Mucosa of descending colon (tissue), 3 donors: ENCODE measurements at regions not wholly inside any gene's neighbourhood (a gene's known extent, or its start where the extent isn't known, plus 50 kb on each side); places are given as distances from the start of the nearest gene placed in this dataset.
"Not testable (repeated sequence)": the region's sequence is repeated elsewhere in the genome, so short reads cannot be mapped to it uniquely, and the experiment has no call there.

ENCODE experiments used
- ATAC-seq: fragments of 200-7000 bp; cut with Tn5 transposase; one replicate; pipeline ENCODE4 v1.9.1; 2020; ENCODE audit warnings: mild to moderate bottlenecking, moderate library complexity
- DNase-seq, 3 donors: peaks; one replicate each; pipeline ENCODE4 v3.0.0-alpha.2; 2020
- H3K36me3 ChIP-seq: fragments of 200-600 bp; one replicate; pipeline ENCODE4 v1.8.0; 2021; ENCODE audit warnings: low read depth, mild to moderate bottlenecking
- H3K4me1 ChIP-seq: fragments of 200-600 bp; one replicate; pipeline ENCODE4 v1.8.0; 2021; ENCODE audit warnings: low read depth, mild to moderate bottlenecking
- H3K4me3 ChIP-seq: fragments of 200-600 bp; one replicate; pipeline ENCODE4 v1.8.0; 2021; ENCODE audit warnings: mild to moderate bottlenecking
- H3K9me3 ChIP-seq: fragments of 200-600 bp; one replicate; pipeline ENCODE4 v1.8.0; 2021; ENCODE audit warnings: mild to moderate bottlenecking
- CTCF ChIP-seq: fragments of 200-600 bp; IDR thresholded peaks from one replicate; pipeline ENCODE4 v1.8.0; 2022; ENCODE audit warnings: antibody characterized with exemption, mild to moderate bottlenecking
- intact Hi-C, 2 donors: fragments of 100-400 bp; cut with DNase I in 1 of 2; cut with micrococcal nuclease in 1 of 2; formaldehyde crosslinking; loops; one replicate each; pipeline versions ENCODE4 v1.11.0 to v1.11.1; 2022; cut with DNase I, micrococcal nuclease
- donor health status: DM: no; HTN: no; CAD: no; lungs with moderate emphysema.
- donor health status: DM: no; HTN: no; CAD: no.
- donor health status: DM: no; HTN: yes; CAD: no.

DNA sequence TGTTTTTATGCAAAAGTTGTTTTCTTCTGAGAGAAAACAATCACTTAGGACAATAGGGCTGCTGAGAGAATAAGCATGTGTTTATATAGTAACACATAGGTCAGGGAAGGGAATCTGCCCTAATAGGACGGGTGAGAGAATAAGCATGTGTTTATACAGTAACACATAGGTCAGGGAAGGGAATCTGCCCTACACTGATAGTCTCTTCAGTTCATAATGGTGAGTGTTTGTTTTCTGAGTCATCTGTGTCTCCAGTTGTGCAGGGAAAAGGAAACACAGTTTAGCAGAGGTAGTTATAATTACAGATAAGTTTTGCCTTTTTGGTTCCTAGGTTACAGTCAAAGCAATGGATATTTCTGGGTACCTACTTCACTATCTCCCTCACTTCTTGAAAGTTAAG, 252.3 kb upstream of the CA10 start:
- ATAC-seq (peak; percentile 69), DNase-seq (no peak)
- H3K9me3 ChIP-seq, result no peaks in the 10 kb centered on the region
- no peaks in the 10 kb centered on the region for H3K36me3 ChIP-seq
- intact Hi-C loops, result no loop called here
- TF ChIP-seq CTCF, result no peak
- H3K4me3 ChIP-seq, result no peak overlapping the region
- no peaks in the 10 kb centered on the region for H3K4me1 ChIP-seq

- ATAC-seq, H3K4me3 ChIP-seq, H3K36me3 ChIP-seq, H3K9me3 ChIP-seq, H3K4me1 ChIP-seq, intact Hi-C loops: not testable (repeated sequence)
- peak in 2 of 3 donors; percentile 12 to 39 for DNase-seq
These were observed 250.7 kb upstream of the CA10 start for GRCh38 chr17:52409222-52409621.

- Histone ChIP-seq H3K4me1 (no peaks in the 10 kb centered on the region), H3K36me3 (no peaks in the 10 kb centered on the region), H3K9me3 (no peaks in the 10 kb centered on the region), H3K4me3 (no peak overlapping the region)
- DNase-seq (no peak), ATAC-seq (no peak)
- TF ChIP-seq CTCF, result no peak
- intact Hi-C loops, result no loop called here
These were observed 236.8 kb upstream of the CA10 start for GRCh38 chr17:52395308-52395707.

GRCh38 chr17:52390422-52390821, 231.9 kb upstream of the CA10 start:
- Histone ChIP-seq H3K36me3 (no peaks in the 10 kb centered on the region), H3K4me3 (no peak overlapping the region), H3K9me3 (no peaks in the 10 kb centered on the region), H3K4me1 (peaks cover 6% of the 10 kb centered on the region)
- ATAC-seq, result peak; percentile 58
- no peak for TF ChIP-seq CTCF
- no peak for DNase-seq
- intact Hi-C loops, result no loop called here

GRCh38 chr17:52389632-52390031, 231.1 kb upstream of the CA10 start:
- H3K4me1 ChIP-seq, result peaks cover 6% of the 10 kb centered on the region
- no peaks in the 10 kb centered on the region for H3K36me3 ChIP-seq
- DNase-seq (no peak), ATAC-seq (peak; percentile 80)
- no peaks in the 10 kb centered on the region for H3K9me3 ChIP-seq
- no peak for TF ChIP-seq CTCF
- no peak overlapping the region for H3K4me3 ChIP-seq
- intact Hi-C loops, result no loop called here

GRCh38 chr17:52388941-52389340, 230.4 kb upstream of the CA10 start:
- intact Hi-C loops, result no loop called here
- H3K4me1 ChIP-seq, result peaks cover 6% of the 10 kb centered on the region
- no peaks in the 10 kb centered on the region for H3K9me3 ChIP-seq
- DNase-seq, result no peak
- H3K4me3 ChIP-seq, result no peak overlapping the region
- H3K36me3 ChIP-seq, result no peaks in the 10 kb centered on the region
- ATAC-seq, result peak; percentile 64
- TF ChIP-seq CTCF, result no peak
